ENCODE measurements at regions not wholly inside any gene's neighbourhood (a gene's known extent, or its start where the extent isn't known, plus 50 kb on each side); places are given as distances from the start of the nearest gene placed in this dataset.

DNA sequence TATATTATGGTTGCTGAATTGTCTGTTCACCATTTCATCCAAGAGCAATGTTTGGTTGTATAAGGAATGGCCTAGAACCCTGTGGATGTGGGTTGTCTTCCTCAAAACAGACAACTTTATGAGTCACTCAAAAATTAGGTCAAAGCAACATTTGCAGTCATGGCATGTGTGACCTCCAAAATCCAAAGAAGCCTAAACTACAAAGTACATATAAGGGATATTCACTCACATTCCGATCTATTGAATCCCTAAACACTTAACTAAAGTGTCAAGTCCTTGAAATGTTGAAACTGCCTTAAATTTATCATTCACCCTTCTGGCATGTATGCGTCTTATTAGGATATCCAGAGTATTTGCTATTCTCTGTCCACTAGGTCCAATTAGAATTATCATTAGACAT lies 491.5 kb downstream of the NUF2 start:
- H3K27ac ChIP-seq (ENCODE audit: low read depth in 1 of 2, low read length in 2 of 2): no peak overlapping the region
- no peaks in the 10 kb centered on the region for H3K27me3 Mint-ChIP-seq
- H3K9me3 Mint-ChIP-seq: peaks cover 10% of the 10 kb centered on the region
- no peak overlapping the region for H3K4me3 Mint-ChIP-seq
- no peak overlapping the region for H3K27ac Mint-ChIP-seq
- H3K4me3 ChIP-seq (ENCODE audit: low read length): no peak overlapping the region
- H3K36me3 ChIP-seq (ENCODE audit: insufficient read depth, low read length): no peaks in the 10 kb centered on the region
- ChIA-PET CTCF (no interaction called here), POLR2A (no interaction called here)
- no peak for DNase-seq
- intact Hi-C loops (cut with DNase I, micrococcal nuclease): no loop called here
- TF ChIP-seq, protein P1, sequence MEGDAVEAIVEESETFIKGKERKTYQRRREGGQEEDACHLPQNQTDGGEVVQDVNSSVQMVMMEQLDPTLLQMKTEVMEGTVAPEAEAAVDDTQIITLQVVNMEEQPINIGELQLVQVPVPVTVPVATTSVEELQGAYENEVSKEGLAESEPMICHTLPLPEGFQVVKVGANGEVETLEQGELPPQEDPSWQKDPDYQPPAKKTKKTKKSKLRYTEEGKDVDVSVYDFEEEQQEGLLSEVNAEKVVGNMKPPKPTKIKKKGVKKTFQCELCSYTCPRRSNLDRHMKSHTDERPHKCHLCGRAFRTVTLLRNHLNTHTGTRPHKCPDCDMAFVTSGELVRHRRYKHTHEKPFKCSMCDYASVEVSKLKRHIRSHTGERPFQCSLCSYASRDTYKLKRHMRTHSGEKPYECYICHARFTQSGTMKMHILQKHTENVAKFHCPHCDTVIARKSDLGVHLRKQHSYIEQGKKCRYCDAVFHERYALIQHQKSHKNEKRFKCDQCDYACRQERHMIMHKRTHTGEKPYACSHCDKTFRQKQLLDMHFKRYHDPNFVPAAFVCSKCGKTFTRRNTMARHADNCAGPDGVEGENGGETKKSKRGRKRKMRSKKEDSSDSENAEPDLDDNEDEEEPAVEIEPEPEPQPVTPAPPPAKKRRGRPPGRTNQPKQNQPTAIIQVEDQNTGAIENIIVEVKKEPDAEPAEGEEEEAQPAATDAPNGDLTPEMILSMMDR (IDR thresholded peaks at IDR 0.05): no peak
- H3K36me3 Mint-ChIP-seq (ENCODE audit: low read depth): no peaks in the 10 kb centered on the region
- no peaks in the 10 kb centered on the region for H3K9me3 ChIP-seq (ENCODE audit: control insufficient read depth in 1 of 2, insufficient read depth in 1 of 2, low read length in 2 of 2)
- no peaks in the 10 kb centered on the region for H3K4me1 Mint-ChIP-seq (ENCODE audit: low read depth)
- no peaks in the 10 kb centered on the region for H3K27me3 ChIP-seq (ENCODE audit: control insufficient read depth in 1 of 2, insufficient read depth in 2 of 2, low read length in 2 of 2)
- no peak for ATAC-seq (ENCODE audit: poor library complexity)
- no peaks in the 10 kb centered on the region for H3K4me1 ChIP-seq (ENCODE audit: insufficient read depth, low read length)

DNA sequence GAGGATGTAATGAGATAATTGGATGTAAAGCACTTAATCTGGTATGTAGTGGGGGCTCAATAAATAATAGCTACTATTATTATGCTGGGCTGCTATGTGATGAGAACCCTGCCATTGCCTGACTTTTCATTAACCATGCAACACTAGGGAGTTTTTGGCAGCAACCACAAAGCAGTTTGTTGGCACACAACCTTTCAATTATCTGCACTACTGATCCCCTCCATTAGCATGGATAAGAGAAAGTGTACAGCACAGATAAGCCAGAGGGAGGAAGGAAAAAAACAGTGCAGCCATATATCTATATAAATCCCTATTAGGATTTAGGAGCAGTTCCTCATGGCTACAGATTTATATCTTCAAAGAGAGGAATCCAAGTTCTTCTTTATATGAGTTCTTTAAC lies 498.5 kb downstream of the NUF2 start:
- ATAC-seq (ENCODE audit: poor library complexity) (no peak), DNase-seq (no peak)
- TF ChIP-seq, protein P1 (IDR thresholded peaks at IDR 0.05): no peak
- Mint-ChIP-seq H3K27ac (no peak overlapping the region), H3K4me1 (ENCODE audit: low read depth) (no peaks in the 10 kb centered on the region), H3K4me3 (no peak overlapping the region), H3K27me3 (no peaks in the 10 kb centered on the region), H3K36me3 (ENCODE audit: low read depth) (no peaks in the 10 kb centered on the region), H3K9me3 (peaks cover 2% of the 10 kb centered on the region)
- Histone ChIP-seq H3K36me3 (ENCODE audit: insufficient read depth, low read length) (no peaks in the 10 kb centered on the region), H3K9me3 (ENCODE audit: control insufficient read depth in 1 of 2, insufficient read depth in 1 of 2, low read length in 2 of 2) (no peaks in the 10 kb centered on the region), H3K27me3 (ENCODE audit: control insufficient read depth in 1 of 2, insufficient read depth in 2 of 2, low read length in 2 of 2) (no peaks in the 10 kb centered on the region), H3K4me1 (ENCODE audit: insufficient read depth, low read length) (no peaks in the 10 kb centered on the region), H3K4me3 (ENCODE audit: low read length) (no peak overlapping the region), H3K27ac (ENCODE audit: low read depth in 1 of 2, low read length in 2 of 2) (no peak overlapping the region)
- intact Hi-C loops (cut with DNase I, micrococcal nuclease): no loop called here
- POLR2A ChIA-PET: no interaction called here
- CTCF ChIA-PET: no interaction called here

DNA sequence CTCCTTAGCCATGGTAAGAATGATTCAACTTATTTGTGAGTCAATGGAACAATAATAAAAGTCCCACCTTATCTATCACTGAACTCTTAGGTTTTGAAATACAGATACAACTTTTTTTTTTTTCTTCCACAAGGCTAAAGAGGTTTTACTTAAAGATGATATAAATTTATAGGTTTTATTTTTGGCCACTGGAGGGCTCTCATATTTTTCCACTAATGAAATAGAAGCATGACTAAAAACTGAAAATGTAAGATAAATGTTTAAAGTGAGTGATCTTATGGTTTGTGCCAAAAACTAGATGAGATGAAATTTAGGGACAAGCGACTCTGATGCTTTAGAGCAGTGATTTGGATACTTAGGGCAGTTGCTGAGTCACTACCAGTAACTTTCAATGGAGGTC lies 499.0 kb downstream of the NUF2 start:
- H3K4me1 ChIP-seq (ENCODE audit: insufficient read depth, low read length): no peaks in the 10 kb centered on the region
- Mint-ChIP-seq H3K4me3 (no peak overlapping the region), H3K4me1 (ENCODE audit: low read depth) (no peaks in the 10 kb centered on the region), H3K27ac (no peak overlapping the region), H3K9me3 (peaks cover 2% of the 10 kb centered on the region), H3K36me3 (ENCODE audit: low read depth) (no peaks in the 10 kb centered on the region), H3K27me3 (no peaks in the 10 kb centered on the region)
- H3K9me3 ChIP-seq (ENCODE audit: control insufficient read depth in 1 of 2, insufficient read depth in 1 of 2, low read length in 2 of 2): no peaks in the 10 kb centered on the region
- no peak overlapping the region for H3K27ac ChIP-seq (ENCODE audit: low read depth in 1 of 2, low read length in 2 of 2)
- no peaks in the 10 kb centered on the region for H3K27me3 ChIP-seq (ENCODE audit: control insufficient read depth in 1 of 2, insufficient read depth in 2 of 2, low read length in 2 of 2)
- no peak overlapping the region for H3K4me3 ChIP-seq (ENCODE audit: low read length)
- POLR2A ChIA-PET: no interaction called here
- no peak for DNase-seq
- intact Hi-C loops (cut with DNase I, micrococcal nuclease): no loop called here
- TF ChIP-seq, protein P1 (IDR thresholded peaks at IDR 0.05): no peak
- CTCF ChIA-PET: no interaction called here
- H3K36me3 ChIP-seq (ENCODE audit: insufficient read depth, low read length): no peaks in the 10 kb centered on the region
- no peak for ATAC-seq (ENCODE audit: poor library complexity)
